Activated CD8-positive, alpha-beta memory T cell treated with anti-CD3 and anti-CD28 coated beads, Interleukin-2, amount 10 ng/mL, durations not matched to agents 7 days and 5 days (primary cell): ENCODE measurements at regions not wholly inside any gene's neighbourhood (a gene's known extent, or its start where the extent isn't known, plus 50 kb on each side); places are given as distances from the start of the nearest gene placed in this dataset.

Experiments used
- ATAC-seq: fragments of 150-1000 bp; cut with Tn5 transposase; one replicate; pipeline ENCODE4 v1.10.0; 2021; ENCODE audit warnings: moderate library complexity
- CTCF ChIA-PET: fragments of 350-600 bp; sonication (Branson Sonifier 250); formaldehyde crosslinking; loops from one replicate; lab custom pipeline; 2021; ENCODE audit warnings: antibody characterized with exemption; lab: Charles Lee
- DNase-seq: peaks from one replicate; pipeline ENCODE4 v3.0.0-alpha.2; 2020
- H3K27ac Mint-ChIP-seq: one replicate; pipeline ENCODE4 v1.8.0; 2021; ENCODE audit warnings: mild to moderate bottlenecking, mixed read lengths
- H3K27me3 Mint-ChIP-seq: one replicate; pipeline ENCODE4 v1.8.0; 2021; ENCODE audit warnings: mixed read lengths
- H3K36me3 Mint-ChIP-seq: one replicate; pipeline ENCODE4 v1.8.0; 2021; ENCODE audit warnings: mild to moderate bottlenecking, mixed read lengths
- H3K4me1 Mint-ChIP-seq: one replicate; pipeline ENCODE4 v1.8.0; 2021; ENCODE audit warnings: mixed read lengths
- H3K4me3 Mint-ChIP-seq: one replicate; pipeline ENCODE4 v1.8.0; 2021; ENCODE audit warnings: mild to moderate bottlenecking, moderate library complexity, mixed read lengths
- H3K9me3 Mint-ChIP-seq: one replicate; pipeline ENCODE4 v1.8.0; 2022; ENCODE audit warnings: low read depth, mixed read lengths

GRCh38 chr22:27269751-27270543 is 531.6 kb downstream of the MN1 start:
- no peaks in the 10 kb centered on the region for H3K9me3 Mint-ChIP-seq
- no peaks in the 10 kb centered on the region for H3K36me3 Mint-ChIP-seq
- DNase-seq, result no peak
- H3K4me1 Mint-ChIP-seq, result no peaks in the 10 kb centered on the region
- ATAC-seq, result no peak
- CTCF ChIA-PET, result no interaction called here
- H3K27me3 Mint-ChIP-seq, result no peaks in the 10 kb centered on the region
- H3K27ac Mint-ChIP-seq, result no peak overlapping the region
- no peak overlapping the region for H3K4me3 Mint-ChIP-seq

GRCh38 chr22:27270818-27271510 is 530.6 kb downstream of the MN1 start:
- Mint-ChIP-seq H3K4me3 (no peak overlapping the region), H3K4me1 (no peaks in the 10 kb centered on the region), H3K36me3 (no peaks in the 10 kb centered on the region), H3K27me3 (no peaks in the 10 kb centered on the region), H3K27ac (no peak overlapping the region), H3K9me3 (no peaks in the 10 kb centered on the region)
- CTCF ChIA-PET, result no interaction called here
- DNase-seq (no peak), ATAC-seq (no peak)

GRCh38 chr22:27273436-27273835 is 528.1 kb downstream of the MN1 start:
- H3K36me3 Mint-ChIP-seq, result no peaks in the 10 kb centered on the region
- H3K27me3 Mint-ChIP-seq, result no peaks in the 10 kb centered on the region
- H3K4me1 Mint-ChIP-seq, result no peaks in the 10 kb centered on the region
- CTCF ChIA-PET, result no interaction called here
- ATAC-seq, result no peak
- no peak overlapping the region for H3K4me3 Mint-ChIP-seq
- DNase-seq, result no peak
- no peak overlapping the region for H3K27ac Mint-ChIP-seq
- no peaks in the 10 kb centered on the region for H3K9me3 Mint-ChIP-seq

- CTCF ChIA-PET, result no interaction called here
- no peaks in the 10 kb centered on the region for H3K36me3 Mint-ChIP-seq
These were observed 527.7 kb downstream of the MN1 start for GRCh38 chr22:27273853-27274252.

GRCh38 chr22:27274770-27275449 is 526.6 kb downstream of the MN1 start:
- Mint-ChIP-seq H3K4me1 (no peaks in the 10 kb centered on the region), H3K27ac (no peak overlapping the region), H3K27me3 (no peaks in the 10 kb centered on the region), H3K9me3 (no peaks in the 10 kb centered on the region), H3K36me3 (no peaks in the 10 kb centered on the region), H3K4me3 (no peak overlapping the region)
- no peak for DNase-seq
- CTCF ChIA-PET, result no interaction called here
- no peak for ATAC-seq

More at GRCh38 chr22:27273853-27274252, 527.7 kb downstream of the MN1 start:
- H3K9me3 Mint-ChIP-seq, result no peaks in the 10 kb centered on the region
- H3K4me3 Mint-ChIP-seq, result no peak overlapping the region
- ATAC-seq (no peak), DNase-seq (no peak)
- H3K4me1 Mint-ChIP-seq, result no peaks in the 10 kb centered on the region
- H3K27me3 Mint-ChIP-seq, result no peaks in the 10 kb centered on the region
- no peak overlapping the region for H3K27ac Mint-ChIP-seq

GRCh38 chr22:27278946-27279345 is 522.6 kb downstream of the MN1 start:
- Mint-ChIP-seq H3K4me1 (no peaks in the 10 kb centered on the region), H3K9me3 (no peaks in the 10 kb centered on the region), H3K27ac (no peak overlapping the region), H3K36me3 (no peaks in the 10 kb centered on the region), H3K4me3 (no peak overlapping the region), H3K27me3 (no peaks in the 10 kb centered on the region)
- DNase-seq (no peak), ATAC-seq (no peak)
- CTCF ChIA-PET, result no interaction called here

- H3K4me3 Mint-ChIP-seq, result no peak overlapping the region
- ATAC-seq (no peak), DNase-seq (no peak)
- H3K9me3 Mint-ChIP-seq, result no peaks in the 10 kb centered on the region
- no peaks in the 10 kb centered on the region for H3K27me3 Mint-ChIP-seq
- CTCF ChIA-PET, result no interaction called here
- no peak overlapping the region for H3K27ac Mint-ChIP-seq
- no peaks in the 10 kb centered on the region for H3K4me1 Mint-ChIP-seq
- no peaks in the 10 kb centered on the region for H3K36me3 Mint-ChIP-seq
These were observed 518.3 kb downstream of the MN1 start for GRCh38 chr22:27283240-27283639.

GRCh38 chr22:27283714-27284113 is 517.8 kb downstream of the MN1 start:
- ATAC-seq, result no peak
- Mint-ChIP-seq H3K27ac (no peak overlapping the region), H3K4me3 (no peak overlapping the region), H3K27me3 (no peaks in the 10 kb centered on the region), H3K9me3 (no peaks in the 10 kb centered on the region), H3K4me1 (no peaks in the 10 kb centered on the region), H3K36me3 (no peaks in the 10 kb centered on the region)
- CTCF ChIA-PET, result no interaction called here
- no peak for DNase-seq

- Mint-ChIP-seq H3K4me3 (no peak overlapping the region), H3K9me3 (no peaks in the 10 kb centered on the region), H3K27me3 (no peaks in the 10 kb centered on the region), H3K4me1 (no peaks in the 10 kb centered on the region), H3K36me3 (no peaks in the 10 kb centered on the region), H3K27ac (no peak overlapping the region)
- CTCF ChIA-PET, result no interaction called here
- DNase-seq, result no peak
- ATAC-seq, result no peak
These were observed 517.2 kb downstream of the MN1 start for GRCh38 chr22:27284324-27284723.

GRCh38 chr22:27286711-27287110 is 514.8 kb downstream of the MN1 start:
- CTCF ChIA-PET, result no interaction called here

GRCh38 chr22:27292542-27293299 is 508.8 kb downstream of the MN1 start:
- CTCF ChIA-PET, result no interaction called here
- no peak for ATAC-seq
- Mint-ChIP-seq H3K9me3 (no peaks in the 10 kb centered on the region), H3K4me3 (no peak overlapping the region), H3K36me3 (no peaks in the 10 kb centered on the region), H3K27ac (no peak overlapping the region), H3K4me1 (no peaks in the 10 kb centered on the region), H3K27me3 (peaks cover 5% of the 10 kb centered on the region)
- DNase-seq, result no peak

More at GRCh38 chr22:27286711-27287110, 514.8 kb downstream of the MN1 start:
- ATAC-seq, result no peak
- no peak for DNase-seq
- H3K36me3 Mint-ChIP-seq, result no peaks in the 10 kb centered on the region
- H3K27ac Mint-ChIP-seq, result no peak overlapping the region
- no peak overlapping the region for H3K4me3 Mint-ChIP-seq
- no peaks in the 10 kb centered on the region for H3K9me3 Mint-ChIP-seq
- H3K27me3 Mint-ChIP-seq, result no peaks in the 10 kb centered on the region
- no peaks in the 10 kb centered on the region for H3K4me1 Mint-ChIP-seq

- Mint-ChIP-seq H3K4me1 (no peaks in the 10 kb centered on the region), H3K27ac (no peak overlapping the region), H3K27me3 (peaks cover 13% of the 10 kb centered on the region), H3K36me3 (no peaks in the 10 kb centered on the region), H3K9me3 (no peaks in the 10 kb centered on the region), H3K4me3 (no peak overlapping the region)
- DNase-seq (no peak), ATAC-seq (no peak)
- CTCF ChIA-PET, result no interaction called here
These were observed 507.7 kb downstream of the MN1 start for GRCh38 chr22:27293721-27294445.

- no peak overlapping the region for H3K4me3 Mint-ChIP-seq
- H3K27me3 Mint-ChIP-seq, result peaks cover 19% of the 10 kb centered on the region
- H3K9me3 Mint-ChIP-seq, result no peaks in the 10 kb centered on the region
- H3K27ac Mint-ChIP-seq, result no peak overlapping the region
- CTCF ChIA-PET, result no interaction called here
- H3K36me3 Mint-ChIP-seq, result no peaks in the 10 kb centered on the region
- no peaks in the 10 kb centered on the region for H3K4me1 Mint-ChIP-seq
- no peak for DNase-seq
- no peak for ATAC-seq
These were observed 506.5 kb downstream of the MN1 start for GRCh38 chr22:27295040-27295439.
